Stimulated activated CD4-positive, alpha-beta T cell treated with anti-CD3 and anti-CD28 coated beads, Interleukin-1b, Interleukin-23, amount 100 ng/mL, for 4 hours (primary cell): ENCODE measurements at regions not wholly inside any gene's neighbourhood (a gene's known extent, or its start where the extent isn't known, plus 50 kb on each side); places are given as distances from the start of the nearest gene placed in this dataset.

Source experiments
- DNase-seq, 2 donors: peaks; one replicate each; pipeline ENCODE4 v3.0.0-alpha.2; 2020; ENCODE audit warnings: low read depth in 2 of 2

GRCh38 chr1:218872928-218873327 is 300.8 kb upstream of the LYPLAL1 start:
- DNase-seq = no peak

- no peak for DNase-seq
Measured at GRCh38 chr1:218874313-218874712, 299.4 kb upstream of the LYPLAL1 start.

GRCh38 chr1:218874801-218875400 is 298.8 kb upstream of the LYPLAL1 start:
- DNase-seq = no peak

GRCh38 chr1:218878369-218878768 is 295.3 kb upstream of the LYPLAL1 start:
- DNase-seq = no peak

GRCh38 chr1:218880484-218881060 is 293.1 kb upstream of the LYPLAL1 start:
- DNase-seq = no peak

GRCh38 chr1:218882454-218882853 is 291.2 kb upstream of the LYPLAL1 start:
- DNase-seq = no peak

GRCh38 chr1:218886101-218886871 is 287.4 kb upstream of the LYPLAL1 start:
- no peak for DNase-seq

- no peak for DNase-seq
Measured at GRCh38 chr1:218887141-218887925, 286.3 kb upstream of the LYPLAL1 start.

GRCh38 chr1:218890451-218890850 is 283.2 kb upstream of the LYPLAL1 start:
- no peak for DNase-seq

GRCh38 chr1:218891577-218891976 is 282.1 kb upstream of the LYPLAL1 start:
- DNase-seq = no peak

GRCh38 chr1:218895064-218895587 is 278.6 kb upstream of the LYPLAL1 start:
- DNase-seq = no peak

- DNase-seq = no peak
Measured at GRCh38 chr1:218896202-218896601, 277.5 kb upstream of the LYPLAL1 start.

- DNase-seq = no peak
Measured at GRCh38 chr1:218898921-218899320, 274.8 kb upstream of the LYPLAL1 start.

- DNase-seq = no peak
Measured at GRCh38 chr1:218900615-218901014, 273.1 kb upstream of the LYPLAL1 start.

- DNase-seq = no peak
Measured at GRCh38 chr1:218904416-218904815, 269.3 kb upstream of the LYPLAL1 start.

- DNase-seq = no peak
Measured at GRCh38 chr1:218916720-218917119, 257.0 kb upstream of the LYPLAL1 start.

GRCh38 chr1:218917656-218918055 is 256.0 kb upstream of the LYPLAL1 start:
- DNase-seq = no peak

GRCh38 chr1:218925777-218926176 is 247.9 kb upstream of the LYPLAL1 start:
- no peak for DNase-seq

GRCh38 chr1:218926631-218927030 is 247.0 kb upstream of the LYPLAL1 start:
- no peak for DNase-seq

- DNase-seq = no peak
Measured at GRCh38 chr1:218930000-218930399, 243.7 kb upstream of the LYPLAL1 start.

- DNase-seq = no peak
Measured at GRCh38 chr1:218930472-218931241, 243.0 kb upstream of the LYPLAL1 start.
